PC-9 (cell line): ENCODE measurements at regions not wholly inside any gene's neighbourhood (a gene's known extent, or its start where the extent isn't known, plus 50 kb on each side); places are given as distances from the start of the nearest gene placed in this dataset.

Experiments used
- CTCF ChIP-seq: fragments of 200-600 bp; sonication (generic); conservative IDR thresholded peaks from 2 replicates; pipeline ENCODE4 v1.6.1; 2017; ENCODE audit warnings: mixed run types, antibody characterized with exemption, mild to moderate bottlenecking, moderate library complexity
- EZH2 ChIP-seq: fragments of 200-600 bp; sonication (generic); IDR thresholded peaks from 2 replicates; pipeline ENCODE4 v1.8.0; 2017; ENCODE audit warnings: antibody characterized with exemption, low read depth

DNA sequence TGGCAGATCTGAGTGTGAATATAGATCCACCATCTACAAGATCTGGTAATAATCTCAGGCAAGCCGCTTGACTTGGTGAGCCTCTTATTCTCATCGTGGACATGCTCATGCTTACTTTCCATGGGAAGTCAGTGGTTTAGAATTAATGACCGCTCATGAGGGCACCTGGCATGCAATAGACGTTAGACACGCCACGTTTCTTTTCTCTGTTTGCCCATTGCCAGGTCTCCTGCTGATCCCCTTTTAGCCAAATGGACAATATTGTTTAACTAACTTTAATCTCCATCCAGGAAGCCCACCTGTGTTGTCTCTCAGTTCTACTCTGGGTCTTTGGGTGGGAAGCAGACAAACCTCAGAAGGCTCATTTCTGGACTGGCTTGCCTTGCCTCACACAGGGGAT, 439.1 kb downstream of the ETS1 start:
- TF ChIP-seq CTCF (no peak), EZH2 (no peak)
